Fibroblast of skin of right biceps (primary cell): ENCODE measurements at regions not wholly inside any gene's neighbourhood (a gene's known extent, or its start where the extent isn't known, plus 50 kb on each side); places are given as distances from the start of the nearest gene placed in this dataset.
A peak's percentile ranks its signal among the peaks of the same experiment; 100 is the strongest.

ENCODE experiments used
- DNase-seq: peaks from one replicate; pipeline ENCODE4 v3.0.0-alpha.2; 2013

DNA sequence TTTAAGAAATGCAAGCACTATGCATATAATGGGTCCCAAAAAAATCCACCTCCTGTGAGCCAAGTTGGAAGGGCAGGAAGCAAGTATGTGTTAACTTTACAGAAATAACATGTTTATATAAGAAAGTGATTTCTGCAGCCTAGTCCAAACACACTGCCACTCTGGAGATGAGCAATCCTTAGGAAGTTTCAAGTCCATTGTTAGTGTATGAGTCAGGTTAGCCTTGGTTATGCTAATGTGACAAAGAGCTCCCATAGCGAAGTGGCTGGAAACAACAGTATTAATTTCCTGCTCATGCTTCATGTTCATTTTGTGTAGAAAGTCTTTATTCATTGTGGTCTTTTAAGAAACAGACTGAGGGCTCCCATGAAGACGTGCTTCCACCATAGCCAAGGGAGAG, 121.4 kb downstream of the TBXT start:
- DNase-seq, result peak; percentile 96

DNA sequence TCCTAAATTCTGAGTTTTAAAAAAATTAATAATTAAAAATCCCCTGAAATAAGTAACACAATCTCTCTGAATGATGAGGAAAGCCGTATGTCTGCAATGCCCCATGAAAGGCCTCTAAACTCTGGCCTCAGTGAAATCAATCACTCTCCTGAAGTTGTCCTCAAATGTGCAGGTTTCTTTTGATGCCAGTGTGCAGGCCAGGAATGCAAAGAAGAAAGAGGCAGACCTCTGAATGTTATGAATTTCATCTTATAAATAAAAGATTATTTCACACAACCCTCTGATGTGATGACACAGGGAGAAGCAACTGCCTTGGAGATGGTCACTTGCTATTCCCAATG, 121.8 kb downstream of the TBXT start:
- DNase-seq, result no peak

DNA sequence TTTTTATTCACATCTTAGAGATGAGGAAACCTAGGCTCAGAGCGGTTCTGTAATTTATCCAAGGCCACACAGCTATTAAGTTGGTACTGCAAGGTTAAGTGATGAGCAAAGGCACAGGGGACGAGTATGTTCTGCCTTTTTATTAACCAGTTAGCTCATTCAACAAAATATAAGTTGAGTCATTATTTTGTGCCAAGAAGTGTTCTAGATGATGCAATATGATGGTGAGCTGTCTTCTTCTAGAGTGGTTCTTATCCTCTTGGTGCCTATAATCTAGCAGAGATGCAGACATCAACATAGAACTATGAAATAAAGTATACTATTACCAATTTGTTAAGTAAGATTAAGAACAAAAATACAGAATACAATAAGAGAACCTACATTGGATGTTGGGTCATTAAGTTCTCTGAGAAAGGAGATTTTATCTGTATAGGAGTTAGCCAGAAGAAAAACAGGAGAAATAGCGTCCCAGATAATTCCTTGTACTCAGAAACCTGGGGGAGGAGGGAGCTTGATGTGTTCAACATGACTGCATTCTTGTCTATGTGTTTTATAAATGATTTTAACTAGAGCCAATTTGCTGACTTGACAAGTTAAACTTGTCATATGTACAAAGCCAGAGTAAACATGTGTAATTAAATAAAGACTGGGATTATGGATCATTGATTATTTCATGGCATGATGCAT, 122.3 kb downstream of the TBXT start:
- peak; percentile 43 for DNase-seq

DNA sequence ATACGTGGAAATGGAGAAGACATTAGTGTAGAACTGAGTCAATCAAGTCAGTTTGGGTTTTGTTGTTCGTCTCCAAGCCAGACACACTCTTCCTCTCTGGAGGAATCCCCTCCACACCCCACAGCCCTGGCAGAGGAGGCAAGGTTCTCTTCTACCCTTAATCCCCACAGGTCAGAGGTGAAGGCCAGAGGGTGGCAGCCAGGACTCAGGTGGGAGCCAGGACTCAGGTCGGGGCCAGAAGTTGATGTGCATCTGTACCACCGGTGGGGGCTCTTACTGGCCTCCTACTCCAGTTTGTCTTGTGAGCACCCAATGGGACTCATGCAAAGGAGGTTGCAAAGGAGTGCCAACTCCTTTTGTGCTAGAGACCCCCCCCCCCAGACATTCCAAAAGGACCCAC, 126.4 kb downstream of the TBXT start:
- no peak for DNase-seq

DNA sequence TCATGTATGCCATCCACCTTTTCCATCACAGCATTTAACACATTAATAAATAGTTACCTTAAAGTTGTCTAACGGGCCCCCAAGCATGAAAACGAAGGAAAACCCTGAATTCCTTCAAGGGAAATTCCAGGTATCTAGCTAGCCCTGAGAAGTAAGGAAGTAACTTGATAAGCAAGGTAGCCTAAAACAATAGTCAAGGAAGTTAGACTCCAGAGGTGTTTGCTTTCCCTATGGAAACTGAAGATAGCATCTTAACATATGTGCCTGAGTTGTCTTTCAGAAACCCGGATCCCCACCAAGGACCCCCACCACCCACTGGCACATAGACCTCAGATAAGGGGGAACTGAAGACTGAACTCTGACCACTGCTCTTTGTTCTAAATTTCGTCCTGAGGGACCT, 127.4 kb downstream of the TBXT start:
- no peak for DNase-seq

DNA sequence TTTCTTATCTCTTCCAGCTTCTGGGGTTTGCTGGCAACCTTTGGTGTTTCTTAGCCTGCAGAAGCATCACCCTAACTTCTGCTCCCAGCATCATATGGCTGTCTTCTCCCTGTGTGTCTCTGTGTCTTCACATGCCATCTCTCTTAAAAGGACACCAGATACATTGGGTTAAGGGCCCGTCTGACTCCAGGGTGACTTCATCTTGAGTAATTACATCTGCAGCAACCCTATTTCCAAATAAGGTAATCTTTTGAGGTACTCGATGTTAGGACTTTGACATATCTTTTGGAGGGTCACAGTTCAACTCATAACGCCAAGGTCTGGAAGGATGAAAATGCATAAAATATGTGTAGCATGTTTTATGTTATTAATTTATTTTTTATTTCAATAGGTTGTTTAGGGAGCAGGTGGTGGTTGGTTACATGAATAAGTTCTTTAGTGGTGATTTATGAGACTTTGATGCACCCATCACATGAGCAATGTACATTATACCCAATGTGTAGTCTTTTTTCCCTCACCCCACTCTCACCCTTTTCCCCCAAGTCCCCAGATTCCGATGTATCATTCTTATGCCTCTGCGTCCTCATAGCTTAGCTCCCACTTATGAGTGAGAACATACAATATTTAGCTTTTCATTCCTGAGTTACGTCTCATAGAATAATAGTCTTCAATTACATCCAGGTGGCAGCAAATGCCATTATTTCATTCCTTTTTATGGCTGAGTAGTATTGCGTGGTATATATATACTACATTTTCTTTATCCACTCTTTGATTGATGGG, 131.1 kb downstream of the TBXT start:
- peak; percentile 76 for DNase-seq

DNA sequence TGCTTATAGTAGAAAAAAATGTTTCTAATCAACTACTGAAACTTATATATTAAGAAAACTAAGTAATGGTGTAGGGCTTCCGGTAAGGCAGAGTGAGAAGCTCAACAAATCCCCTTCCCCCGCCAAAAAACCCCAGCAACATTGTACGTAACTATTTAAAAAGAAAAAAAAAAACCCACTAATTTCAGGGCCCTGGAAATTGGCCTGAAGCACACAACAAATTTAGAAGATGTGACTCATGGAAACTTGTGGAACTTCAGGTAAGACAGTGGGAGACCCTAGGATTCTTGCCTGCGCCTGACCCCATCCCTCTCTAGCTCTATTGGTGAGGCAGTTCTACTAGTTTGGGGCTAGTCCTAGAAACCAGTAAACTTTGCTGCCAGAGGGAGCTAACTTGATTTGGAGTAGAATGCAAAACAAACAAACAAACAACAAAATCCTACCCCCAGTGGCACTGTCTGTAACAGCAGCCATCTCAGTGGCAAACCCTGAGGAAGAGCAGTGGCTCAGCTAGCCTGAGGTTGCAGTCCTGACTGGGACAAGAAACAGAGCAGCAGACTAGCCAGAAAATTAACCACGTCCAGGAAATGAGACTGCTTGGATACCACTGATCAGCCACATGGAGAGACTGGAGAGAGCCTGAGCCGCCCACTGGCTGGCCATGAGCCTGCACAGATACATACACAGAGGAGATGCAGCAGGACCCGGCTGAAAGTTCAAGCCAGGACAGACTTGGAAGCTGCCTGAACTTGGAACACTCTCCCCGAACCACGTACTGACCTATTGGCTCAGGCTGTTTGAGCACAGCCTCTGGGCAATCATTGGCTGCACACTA, 135.1 kb downstream of the TBXT start:
- peak; percentile 78 for DNase-seq

DNA sequence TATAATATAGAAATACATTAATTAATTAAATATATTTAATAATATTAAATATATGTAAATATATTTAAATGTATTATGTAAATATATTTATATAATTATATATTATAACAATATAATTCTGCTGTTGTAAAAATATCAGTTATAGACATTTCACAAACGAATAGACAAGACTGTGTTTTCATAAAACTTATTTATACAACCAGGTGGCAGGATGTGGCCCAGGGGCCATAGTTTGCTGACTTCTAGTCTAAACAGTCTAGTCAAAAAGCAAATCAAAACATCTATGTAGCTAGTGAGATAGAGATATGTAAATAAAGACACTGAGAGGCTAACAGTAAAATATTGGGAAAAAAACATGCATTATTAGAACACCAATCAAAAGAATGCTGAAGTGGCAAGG, 136.4 kb downstream of the TBXT start:
- DNase-seq, result no peak

DNA sequence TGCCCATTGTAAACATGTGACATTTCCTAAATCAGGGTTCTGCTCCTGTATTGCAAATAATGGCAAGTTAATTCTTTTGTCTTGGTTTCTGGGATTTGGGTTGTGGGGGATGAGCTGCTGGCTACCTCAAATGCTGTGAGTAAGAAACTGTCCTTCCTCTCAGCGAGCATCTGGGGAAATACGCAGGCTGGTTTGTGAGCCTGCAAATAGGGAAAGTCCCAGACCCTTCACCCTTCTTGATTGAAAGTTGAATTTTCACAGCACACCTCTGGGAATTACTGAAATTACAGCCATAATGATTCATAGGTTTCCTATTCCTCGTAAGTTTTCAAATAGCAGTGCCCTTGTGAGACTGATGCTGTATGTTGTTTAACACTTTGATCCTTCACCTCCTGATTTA, 138.1 kb downstream of the TBXT start:
- DNase-seq, result peak; percentile 59

DNA sequence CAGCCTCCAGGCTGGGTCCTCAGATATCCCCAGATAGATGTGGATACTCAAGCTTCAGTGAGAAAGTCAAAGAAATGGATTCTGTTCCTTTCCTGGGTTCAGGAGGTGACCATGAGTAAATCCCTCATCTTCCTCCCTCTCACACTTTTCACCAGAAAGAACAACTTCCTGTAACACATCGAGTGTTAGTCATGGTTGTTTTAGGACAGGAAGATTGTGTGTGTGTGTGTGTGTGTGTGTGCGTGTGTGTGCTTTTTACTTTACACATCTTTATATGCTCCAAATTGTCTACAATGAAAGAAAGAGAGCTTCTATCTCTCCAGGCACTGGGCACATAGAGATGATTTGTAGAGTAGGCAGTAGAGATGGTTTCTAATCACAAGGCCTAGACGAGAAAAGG, 139.9 kb downstream of the TBXT start:
- DNase-seq, result peak; percentile 80

DNA sequence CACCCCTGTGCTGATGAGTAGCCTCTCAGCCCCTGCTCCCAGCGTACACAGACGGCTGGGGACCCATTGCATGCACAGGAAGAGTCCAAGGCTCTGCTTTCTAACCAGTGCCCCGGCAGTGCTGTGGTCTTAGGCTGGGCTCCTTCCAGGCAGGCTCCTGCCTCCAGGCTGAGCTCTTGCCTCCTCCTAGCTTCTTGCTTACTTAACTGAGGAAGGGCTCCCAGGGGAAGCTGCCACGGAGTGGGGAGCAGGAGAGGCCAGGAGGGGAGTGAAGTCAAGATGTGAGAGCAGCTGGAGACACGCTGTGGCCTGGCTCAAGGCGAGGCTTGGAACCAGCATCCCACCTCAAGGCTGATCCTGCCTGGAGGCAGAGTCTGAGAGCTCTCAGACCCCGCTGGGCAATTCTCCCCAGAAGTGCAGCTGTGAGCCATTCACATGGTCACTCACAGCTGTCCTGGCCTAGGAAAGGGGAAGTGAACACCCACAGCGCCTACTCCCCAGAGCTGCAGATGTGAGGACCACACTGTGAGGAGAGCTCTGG, 141.0 kb downstream of the TBXT start:
- DNase-seq, result no peak

DNA sequence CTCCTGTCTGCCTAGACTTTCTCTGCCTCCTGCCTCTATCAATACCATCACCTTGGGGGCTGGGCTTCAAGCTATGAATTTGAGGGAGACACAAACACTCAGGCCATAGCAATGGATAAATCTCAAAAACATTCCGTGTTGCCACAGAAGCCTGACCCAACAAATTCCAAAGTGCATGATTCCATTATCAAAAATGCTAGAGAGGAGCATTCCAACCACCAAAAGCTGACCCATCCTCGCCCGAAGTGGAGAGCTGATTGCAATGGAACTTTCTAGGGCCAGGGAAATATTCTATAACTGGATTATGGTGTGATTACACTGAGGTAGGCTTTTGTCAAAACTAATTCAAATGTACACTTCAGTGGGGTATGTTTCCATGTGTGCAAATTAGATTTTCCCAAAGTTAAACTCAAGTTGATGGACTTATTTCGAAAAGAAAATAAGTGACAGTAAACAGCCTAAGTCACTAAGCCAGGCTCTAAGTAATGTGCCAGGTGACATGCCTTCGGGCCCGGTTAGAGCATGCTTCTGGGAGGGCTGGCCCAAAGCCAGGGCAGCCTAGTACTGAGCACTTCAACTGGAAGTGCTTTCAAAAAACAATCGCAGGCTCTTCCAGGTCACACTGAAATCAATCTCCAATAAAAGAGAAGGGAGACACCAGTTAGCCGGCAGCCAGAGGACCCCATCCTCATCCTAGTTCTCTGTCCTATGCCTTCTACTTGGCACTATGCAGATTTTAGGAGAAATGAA, 142.3 kb downstream of the TBXT start:
- DNase-seq, result peak; percentile 97

DNA sequence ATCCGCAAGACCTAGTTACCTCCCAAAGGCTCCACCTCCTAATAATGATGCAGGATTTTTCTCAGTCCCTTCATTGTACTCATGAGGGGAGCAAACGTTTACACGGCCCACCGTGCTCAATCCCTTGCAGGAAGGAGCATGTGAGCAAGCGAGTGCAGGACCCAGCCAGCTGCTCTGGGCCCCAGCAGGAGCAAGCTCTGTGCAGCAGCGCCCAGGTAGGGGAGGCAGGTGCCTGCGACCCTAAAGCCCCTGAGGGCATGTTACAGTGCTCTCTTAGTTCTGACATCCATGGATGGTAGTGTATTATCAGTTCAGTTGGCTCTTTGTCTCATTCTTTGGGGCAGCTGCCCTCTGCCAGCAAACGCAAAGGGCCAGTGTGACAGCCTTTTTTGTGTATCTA, 143.4 kb downstream of the TBXT start:
- no peak for DNase-seq

DNA sequence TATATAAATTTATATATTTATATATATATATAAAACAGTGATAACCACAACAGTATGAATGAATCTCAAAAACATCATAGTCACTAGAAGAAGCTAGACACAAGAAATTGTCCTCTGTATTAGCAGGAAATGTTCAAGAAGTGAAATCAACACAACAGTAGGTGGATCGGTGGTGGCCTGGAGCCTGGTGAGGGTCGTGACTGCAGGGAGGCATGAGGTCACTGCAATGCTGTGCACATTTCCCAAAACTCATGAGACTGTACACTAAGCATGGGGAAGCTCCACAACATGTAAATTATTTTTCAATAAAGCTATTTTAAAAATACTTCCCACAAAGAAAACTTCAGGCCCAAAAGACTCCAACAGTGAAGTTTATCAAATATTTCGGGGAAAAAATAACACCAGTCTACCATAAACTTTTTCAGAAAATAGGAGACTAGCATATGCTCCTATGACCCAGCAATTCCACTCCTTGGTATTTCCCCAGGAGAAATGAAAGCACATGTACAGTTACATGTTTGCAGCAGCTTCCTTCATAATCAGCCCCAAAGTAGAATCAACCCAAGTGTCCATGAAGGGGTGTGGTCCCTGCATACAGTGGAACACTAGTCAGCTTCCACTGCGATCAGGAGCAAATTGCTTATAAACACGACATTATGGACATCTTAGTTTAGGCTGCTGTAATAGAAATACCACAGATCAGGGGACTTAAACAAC, 144.2 kb downstream of the TBXT start:
- DNase-seq, result no peak

DNA sequence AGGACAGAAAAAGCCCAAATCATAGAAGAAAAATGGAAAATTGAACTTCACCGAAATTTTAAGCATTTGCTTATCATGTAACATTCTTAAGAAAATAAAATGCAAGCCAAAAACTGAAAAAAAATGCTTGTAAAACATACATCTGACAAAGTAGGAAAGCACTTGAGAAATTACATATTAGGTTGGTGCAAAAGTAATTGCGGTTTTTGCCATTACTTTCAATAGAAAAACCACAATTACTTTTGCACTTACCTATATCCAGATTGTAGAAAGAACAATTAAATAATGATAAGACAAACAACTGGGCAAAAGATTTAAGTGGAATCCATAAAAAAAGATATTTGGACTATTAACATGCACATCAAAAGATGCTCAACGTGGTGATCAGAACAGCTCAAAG, 146.2 kb downstream of the TBXT start:
- no peak for DNase-seq

DNA sequence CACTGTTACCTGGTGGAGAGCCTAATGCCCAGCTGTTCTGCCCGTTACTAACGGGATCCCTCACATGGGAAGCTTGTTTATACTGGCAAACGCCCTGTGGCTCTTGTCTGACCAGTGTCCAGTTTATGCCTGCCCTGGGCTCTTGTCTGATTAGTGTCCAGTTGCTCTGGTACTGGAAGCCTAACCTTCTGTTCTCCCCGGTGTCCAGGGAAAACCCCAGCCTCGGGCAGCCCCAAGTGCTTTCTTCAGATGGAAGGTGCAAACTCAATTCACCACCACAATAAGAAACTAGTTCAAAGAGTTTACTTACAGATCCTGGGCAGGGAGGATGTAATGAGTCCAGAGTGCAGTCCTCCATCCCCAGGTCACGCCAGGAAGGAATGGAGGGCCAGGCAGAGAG, 148.4 kb downstream of the TBXT start:
- DNase-seq, result no peak

DNA sequence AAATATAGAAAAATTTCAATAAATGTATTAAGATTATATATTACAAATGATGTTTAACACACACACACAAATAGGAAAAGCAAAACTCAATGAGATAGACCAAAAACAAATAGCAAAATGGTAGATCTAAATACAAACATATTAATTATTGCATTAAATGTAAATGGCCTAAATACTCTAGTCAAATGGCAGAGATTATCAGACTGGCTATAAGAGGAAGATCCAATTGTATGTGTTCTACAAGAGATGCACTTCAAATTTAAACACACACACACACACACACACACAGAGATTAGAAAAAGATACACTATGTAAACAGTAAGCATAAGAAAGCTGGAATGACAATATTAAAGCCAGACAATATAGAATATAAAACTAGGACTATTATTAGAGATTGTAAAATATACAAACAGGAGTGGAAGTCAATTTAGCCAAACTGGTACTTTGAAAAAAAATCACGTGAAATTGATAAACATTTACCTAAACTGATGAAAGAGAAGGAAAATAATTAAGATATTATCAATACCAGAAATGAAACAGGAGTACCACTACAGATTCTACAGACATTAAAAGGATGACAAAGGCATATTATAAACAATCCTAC, 150.5 kb downstream of the TBXT start:
- DNase-seq, result no peak

DNA sequence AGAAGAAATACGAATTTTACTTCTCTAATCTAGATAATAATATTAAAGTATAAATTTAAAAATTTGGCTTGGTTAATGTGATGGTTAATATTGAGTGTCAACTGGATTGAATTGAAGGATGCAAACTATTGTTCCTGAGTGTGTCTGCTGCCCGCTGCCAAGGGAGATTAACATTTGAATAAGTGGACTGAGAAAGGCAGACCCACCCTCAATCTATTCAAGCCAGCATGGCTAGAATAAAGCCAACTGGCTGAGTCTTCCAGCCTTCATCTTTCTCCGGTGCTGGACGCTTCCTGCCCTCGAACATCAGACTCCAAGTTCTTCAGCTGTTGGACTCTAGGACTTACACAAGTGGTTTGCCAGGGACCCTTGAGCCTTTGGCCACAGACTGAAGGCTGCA, 152.7 kb downstream of the TBXT start:
- DNase-seq, result no peak

DNA sequence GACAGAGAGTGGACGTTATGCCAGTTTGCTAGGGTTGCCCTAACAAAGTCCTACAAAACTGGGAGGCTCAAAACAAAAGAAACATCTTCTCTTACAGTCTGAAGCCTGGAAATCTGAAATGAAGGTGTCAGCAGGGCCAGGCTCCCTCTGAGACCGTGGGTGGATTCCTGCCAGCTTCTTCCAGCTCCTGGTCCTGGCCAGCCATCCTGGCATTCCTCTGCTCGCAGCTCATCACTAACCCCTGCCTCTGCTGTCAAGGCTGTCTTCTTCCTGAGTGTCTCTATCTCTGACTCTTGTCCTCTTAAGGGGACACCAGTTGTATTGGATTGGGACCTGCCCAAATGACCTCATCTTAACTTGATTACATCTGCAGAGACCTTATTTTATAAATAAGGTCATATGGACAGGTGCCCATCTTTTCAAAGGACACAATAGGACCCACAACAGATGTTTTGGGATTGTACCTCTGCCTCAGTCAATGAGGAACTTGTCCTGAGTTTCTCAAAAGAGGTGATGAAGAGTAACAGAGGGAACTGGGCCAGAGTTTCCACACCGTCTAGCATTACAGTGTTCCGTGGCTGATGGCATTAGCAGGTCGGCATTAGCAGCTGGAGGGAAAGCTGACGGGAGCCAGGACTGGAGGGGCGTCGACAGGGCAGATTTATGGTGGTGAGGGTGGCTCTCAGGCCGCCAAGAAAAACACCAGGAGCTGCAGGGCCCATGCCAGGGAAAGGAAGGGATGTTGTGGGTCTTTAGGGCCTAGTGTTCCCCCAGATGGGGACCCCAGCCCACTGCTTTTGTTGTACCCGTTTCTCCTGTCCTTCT, 157.3 kb downstream of the TBXT start:
- DNase-seq, result peak; percentile 51

DNA sequence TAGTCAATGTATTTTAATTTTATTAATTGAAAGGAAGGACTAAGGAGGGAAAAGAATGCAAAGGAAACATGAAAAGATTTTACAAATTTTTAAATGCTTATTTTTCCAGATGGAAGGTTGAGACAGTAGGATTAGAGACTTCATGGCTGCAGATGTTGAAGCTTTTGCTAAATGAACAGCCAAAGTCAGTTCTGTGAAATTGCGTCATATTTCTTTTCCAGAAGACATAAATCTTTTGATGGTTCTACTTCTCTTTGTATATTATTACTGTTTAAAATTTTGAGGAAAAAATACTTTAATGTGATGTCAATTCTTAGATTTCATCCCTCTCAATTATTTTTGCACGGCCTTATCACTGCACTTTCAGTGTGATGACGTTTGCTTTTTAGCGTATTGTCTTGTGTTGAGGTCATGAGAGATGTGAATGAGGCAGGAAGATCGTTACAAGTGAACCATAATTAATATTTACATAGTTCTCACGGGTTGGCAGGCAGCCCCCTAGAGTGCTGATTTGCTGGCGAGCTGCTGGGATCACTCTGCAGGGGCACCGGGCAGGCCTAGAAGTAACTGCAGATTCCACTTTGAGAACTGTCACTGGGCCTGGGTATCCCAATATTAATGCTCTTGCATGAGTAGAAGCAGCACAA, 158.1 kb downstream of the TBXT start:
- DNase-seq, result no peak
